ENCODE measurements at regions not wholly inside any gene's neighbourhood (a gene's known extent, or its start where the extent isn't known, plus 50 kb on each side); places are given as distances from the start of the nearest gene placed in this dataset.
A peak's percentile ranks its signal among the peaks of the same experiment; 100 is the strongest.

- WGBS, 5 donors, result 78 to 87% (median 80%) methylated on average over 16 to 18 of the region's 18 CpGs
- H3K36me3 ChIP-seq, result no peaks in the 10 kb centered on the region
- H3K4me3 ChIP-seq, result no peak overlapping the region
- intact Hi-C loops (cut with DNase I; ENCODE audit: low total_unique reads), result no loop called here
- H3K27me3 ChIP-seq, result peaks cover 0 to 55% (median 5%) of the 10 kb centered on the region in 3 donors
- H3K9me3 ChIP-seq, result peaks cover 5 to 11% (median 10%) of the 10 kb centered on the region in 4 donors
- peaks cover 0 to 4% (median 0%) of the 10 kb centered on the region in 4 donors for H3K4me1 ChIP-seq
- no peak overlapping the region for H3K27ac ChIP-seq
- no peak for TF ChIP-seq POLR2AphosphoS5 (IDR thresholded peaks at IDR 0.05)
- no peak for TF ChIP-seq EP300 (IDR thresholded peaks at IDR 0.05)
- TF ChIP-seq, protein P1, sequence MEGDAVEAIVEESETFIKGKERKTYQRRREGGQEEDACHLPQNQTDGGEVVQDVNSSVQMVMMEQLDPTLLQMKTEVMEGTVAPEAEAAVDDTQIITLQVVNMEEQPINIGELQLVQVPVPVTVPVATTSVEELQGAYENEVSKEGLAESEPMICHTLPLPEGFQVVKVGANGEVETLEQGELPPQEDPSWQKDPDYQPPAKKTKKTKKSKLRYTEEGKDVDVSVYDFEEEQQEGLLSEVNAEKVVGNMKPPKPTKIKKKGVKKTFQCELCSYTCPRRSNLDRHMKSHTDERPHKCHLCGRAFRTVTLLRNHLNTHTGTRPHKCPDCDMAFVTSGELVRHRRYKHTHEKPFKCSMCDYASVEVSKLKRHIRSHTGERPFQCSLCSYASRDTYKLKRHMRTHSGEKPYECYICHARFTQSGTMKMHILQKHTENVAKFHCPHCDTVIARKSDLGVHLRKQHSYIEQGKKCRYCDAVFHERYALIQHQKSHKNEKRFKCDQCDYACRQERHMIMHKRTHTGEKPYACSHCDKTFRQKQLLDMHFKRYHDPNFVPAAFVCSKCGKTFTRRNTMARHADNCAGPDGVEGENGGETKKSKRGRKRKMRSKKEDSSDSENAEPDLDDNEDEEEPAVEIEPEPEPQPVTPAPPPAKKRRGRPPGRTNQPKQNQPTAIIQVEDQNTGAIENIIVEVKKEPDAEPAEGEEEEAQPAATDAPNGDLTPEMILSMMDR (IDR thresholded peaks at IDR 0.05), result no peak
- no peak for TF ChIP-seq POLR2A (IDR thresholded peaks at IDR 0.05)
- DNase-seq, result peak in 1 of 2 donors; percentile 17
Observed at GRCh38 chr22:48104102-48104738, 1341.8 kb downstream of the TBC1D22A start.

DNA sequence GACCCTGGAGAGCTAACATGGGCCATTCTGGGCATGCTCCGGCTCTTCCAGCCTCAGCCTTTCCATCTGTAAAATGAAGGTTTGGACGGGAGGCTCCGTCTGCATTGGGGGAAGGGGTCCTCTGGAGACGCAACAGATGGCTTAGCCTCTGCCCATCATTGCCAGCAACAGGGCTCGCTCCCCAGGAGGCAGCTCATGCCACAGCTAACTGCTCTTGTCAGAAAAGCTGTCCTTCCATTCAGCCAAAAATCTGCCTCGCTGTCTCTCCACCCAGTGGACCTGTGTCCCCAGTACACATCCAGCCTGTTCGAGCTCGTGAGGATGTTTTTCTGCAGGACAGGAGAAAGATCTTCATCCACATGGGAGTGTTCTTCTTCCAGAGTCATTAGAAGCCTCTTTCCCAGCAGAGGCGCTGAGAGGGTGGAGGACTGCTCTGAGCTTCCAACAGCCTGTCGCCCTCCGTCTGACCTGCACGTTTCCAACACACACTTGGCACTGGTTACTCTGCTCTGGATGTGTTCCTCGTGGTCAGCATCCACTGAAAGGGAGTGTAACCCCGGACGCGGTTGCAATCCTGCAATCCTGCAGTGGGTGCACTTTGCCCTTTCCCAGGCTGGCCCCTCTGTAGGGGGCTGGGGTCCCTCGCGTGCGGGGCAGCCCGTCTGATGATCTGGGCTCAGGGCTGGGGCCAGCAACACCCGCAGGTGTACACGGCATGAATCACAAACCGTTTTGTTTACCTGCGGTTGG lies 1340.9 kb downstream of the TBC1D22A start:
- Histone ChIP-seq H3K27me3 (peaks cover 0 to 61% (median 5%) of the 10 kb centered on the region in 3 donors), H3K4me1 (peaks cover 0 to 4% (median 0%) of the 10 kb centered on the region in 4 donors), H3K9me3 (peaks cover 0 to 2% (median 2%) of the 10 kb centered on the region in 4 donors), H3K36me3 (no peaks in the 10 kb centered on the region), H3K27ac (no peak overlapping the region), H3K4me3 (no peak overlapping the region)
- 42 to 54% (median 48%) methylated on average over 21 to 24 of the region's 24 CpGs for WGBS, 5 donors
- peak; percentile 3 to 62 for DNase-seq
- TF ChIP-seq POLR2AphosphoS5 (IDR thresholded peaks at IDR 0.05) (no peak), POLR2A (IDR thresholded peaks at IDR 0.05) (no peak), EP300 (IDR thresholded peaks at IDR 0.05) (no peak)
- TF ChIP-seq, protein P1 (IDR thresholded peaks at IDR 0.05), result no peak
- intact Hi-C loops (cut with DNase I; ENCODE audit: low total_unique reads), result no loop called here

- peaks cover 0 to 64% (median 5%) of the 10 kb centered on the region in 3 donors for H3K27me3 ChIP-seq
- TF ChIP-seq POLR2A (IDR thresholded peaks at IDR 0.05) (no peak), POLR2AphosphoS5 (IDR thresholded peaks at IDR 0.05) (no peak), EP300 (IDR thresholded peaks at IDR 0.05) (no peak)
- TF ChIP-seq, protein P1 (IDR thresholded peaks at IDR 0.05), result no peak
Observed at GRCh38 chr22:48102581-48102980, 1340.1 kb downstream of the TBC1D22A start.

DNA sequence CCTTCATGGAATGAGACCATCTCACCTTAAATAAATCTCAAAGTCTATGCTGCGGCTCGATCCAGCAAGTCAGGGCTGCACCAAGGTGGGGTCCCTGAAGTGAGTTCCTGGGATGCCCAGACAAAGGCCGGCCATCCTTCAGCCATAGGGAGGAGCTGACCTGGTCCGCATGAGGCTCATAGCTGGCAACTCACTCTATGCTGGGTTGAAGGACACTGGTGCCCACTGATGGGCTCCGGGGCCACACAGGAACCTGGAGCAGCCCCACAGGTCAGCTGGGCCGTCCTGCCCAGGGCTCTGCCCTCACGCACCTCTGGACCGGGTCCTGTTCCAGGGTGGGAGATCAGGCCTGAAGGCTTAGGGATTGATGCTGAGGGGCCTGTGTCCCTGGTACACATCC lies 1339.3 kb downstream of the TBC1D22A start:
- Histone ChIP-seq H3K36me3 (no peaks in the 10 kb centered on the region), H3K4me1 (peaks cover 0 to 4% (median 0%) of the 10 kb centered on the region in 4 donors), H3K27me3 (peaks cover 0 to 72% (median 5%) of the 10 kb centered on the region in 3 donors), H3K4me3 (no peak overlapping the region), H3K9me3 (no peaks in the 10 kb centered on the region), H3K27ac (no peak overlapping the region)
- TF ChIP-seq POLR2AphosphoS5 (IDR thresholded peaks at IDR 0.05), result no peak
- no peak for TF ChIP-seq EP300 (IDR thresholded peaks at IDR 0.05)
- TF ChIP-seq, protein P1 (IDR thresholded peaks at IDR 0.05), result no peak
- intact Hi-C loops (cut with DNase I; ENCODE audit: low total_unique reads), result no loop called here
- 89 to 97% (median 95%) methylated on average over 4 to 8 of the region's 8 CpGs for WGBS, 5 donors
- peak in 1 of 2 donors; percentile 15 for DNase-seq

More at GRCh38 chr22:48102581-48102980, 1340.1 kb downstream of the TBC1D22A start:
- no peaks in the 10 kb centered on the region for H3K9me3 ChIP-seq
- WGBS, 5 donors, result 45 to 87% (median 82%) methylated on average over 2 to 5 of the region's 5 CpGs
- H3K36me3 ChIP-seq, result no peaks in the 10 kb centered on the region
- intact Hi-C loops (cut with DNase I; ENCODE audit: low total_unique reads), result no loop called here
- no peak overlapping the region for H3K4me3 ChIP-seq
- no peak overlapping the region for H3K27ac ChIP-seq
- peaks cover 0 to 4% (median 0%) of the 10 kb centered on the region in 4 donors for H3K4me1 ChIP-seq
- peak in 1 of 2 donors; percentile 17 for DNase-seq
